ENCODE measurements at regions not wholly inside any gene's neighbourhood (a gene's known extent, or its start where the extent isn't known, plus 50 kb on each side); places are given as distances from the start of the nearest gene placed in this dataset.

DNA sequence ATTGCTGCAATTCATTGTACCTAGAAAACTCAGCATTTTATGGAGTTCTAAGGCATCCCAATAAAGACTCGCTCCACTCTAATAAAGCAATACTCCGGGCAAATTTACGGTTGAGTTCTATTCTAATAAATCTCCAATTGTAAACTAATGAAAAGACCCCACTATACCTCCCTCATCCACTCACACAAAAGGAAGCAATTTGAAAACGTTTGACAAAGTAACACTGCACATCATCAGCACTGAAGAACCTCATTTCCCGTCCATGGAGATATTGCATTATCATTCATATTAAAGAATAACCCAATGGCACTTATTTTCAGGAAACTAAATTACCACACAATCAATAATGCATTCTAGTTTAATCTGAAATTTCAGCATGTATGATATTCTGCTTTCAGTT lies 111.0 kb upstream of the LMO3 start:
- H3K4me3 Mint-ChIP-seq = no peak overlapping the region

DNA sequence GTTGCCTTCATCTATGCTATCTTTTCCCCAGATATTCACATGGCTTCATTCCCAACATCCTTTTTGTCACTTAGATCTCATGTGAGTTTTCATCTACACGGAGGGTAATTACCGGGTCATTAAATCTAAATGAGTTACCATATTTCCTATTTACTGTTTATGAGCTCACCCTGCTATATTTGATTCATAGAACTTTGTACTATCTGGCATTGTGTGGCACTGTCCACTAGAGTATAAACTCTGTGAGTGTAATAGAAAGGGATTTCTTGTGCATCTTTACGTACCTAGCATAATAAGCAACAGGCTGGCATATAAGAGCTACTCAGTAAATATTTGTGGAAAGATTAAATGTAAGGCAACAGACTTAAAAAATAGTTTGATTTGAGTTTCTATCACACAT lies 86.1 kb upstream of the LMO3 start:
- no peak for DNase-seq (ENCODE audit: extremely low spot score, unreplicated experiment)

More for the DNA sequence above, 111.0 kb upstream of the LMO3 start:
- TF ChIP-seq, protein P1, sequence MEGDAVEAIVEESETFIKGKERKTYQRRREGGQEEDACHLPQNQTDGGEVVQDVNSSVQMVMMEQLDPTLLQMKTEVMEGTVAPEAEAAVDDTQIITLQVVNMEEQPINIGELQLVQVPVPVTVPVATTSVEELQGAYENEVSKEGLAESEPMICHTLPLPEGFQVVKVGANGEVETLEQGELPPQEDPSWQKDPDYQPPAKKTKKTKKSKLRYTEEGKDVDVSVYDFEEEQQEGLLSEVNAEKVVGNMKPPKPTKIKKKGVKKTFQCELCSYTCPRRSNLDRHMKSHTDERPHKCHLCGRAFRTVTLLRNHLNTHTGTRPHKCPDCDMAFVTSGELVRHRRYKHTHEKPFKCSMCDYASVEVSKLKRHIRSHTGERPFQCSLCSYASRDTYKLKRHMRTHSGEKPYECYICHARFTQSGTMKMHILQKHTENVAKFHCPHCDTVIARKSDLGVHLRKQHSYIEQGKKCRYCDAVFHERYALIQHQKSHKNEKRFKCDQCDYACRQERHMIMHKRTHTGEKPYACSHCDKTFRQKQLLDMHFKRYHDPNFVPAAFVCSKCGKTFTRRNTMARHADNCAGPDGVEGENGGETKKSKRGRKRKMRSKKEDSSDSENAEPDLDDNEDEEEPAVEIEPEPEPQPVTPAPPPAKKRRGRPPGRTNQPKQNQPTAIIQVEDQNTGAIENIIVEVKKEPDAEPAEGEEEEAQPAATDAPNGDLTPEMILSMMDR (conservative IDR thresholded peaks at IDR 0.05) = no peak
- Mint-ChIP-seq H3K27me3 (no peaks in the 10 kb centered on the region), H3K9me3 (no peaks in the 10 kb centered on the region), H3K36me3 (no peaks in the 10 kb centered on the region), H3K4me1 (ENCODE audit: unreplicated experiment) (no peaks in the 10 kb centered on the region), H3K27ac (no peak overlapping the region)
- DNase-seq (ENCODE audit: extremely low spot score, unreplicated experiment) = no peak

DNA sequence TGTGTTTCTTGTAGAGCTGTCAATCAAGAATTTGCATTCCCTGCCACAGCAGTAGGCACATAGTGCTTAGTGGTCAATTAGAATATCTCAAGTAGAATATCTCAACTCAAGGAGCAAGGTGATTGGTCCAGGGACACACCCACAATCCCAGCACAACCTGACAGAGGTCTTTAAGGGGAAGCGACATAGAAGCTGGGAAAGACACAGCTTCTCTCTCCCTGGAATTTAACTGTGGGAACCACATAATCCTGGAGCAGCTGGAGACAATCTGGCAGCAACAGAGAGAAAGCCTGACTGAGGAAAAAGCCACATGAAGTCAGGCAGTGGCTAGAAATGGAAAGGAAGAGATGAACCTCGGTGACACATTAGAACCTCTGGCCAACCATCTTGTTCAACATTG lies 85.7 kb upstream of the LMO3 start:
- H3K4me3 Mint-ChIP-seq = no peak overlapping the region
- no peaks in the 10 kb centered on the region for H3K27me3 Mint-ChIP-seq
- no peaks in the 10 kb centered on the region for H3K4me1 Mint-ChIP-seq (ENCODE audit: unreplicated experiment)
- no peaks in the 10 kb centered on the region for H3K36me3 Mint-ChIP-seq
- H3K27ac Mint-ChIP-seq = no peak overlapping the region
- no peak for DNase-seq (ENCODE audit: extremely low spot score, unreplicated experiment)
- TF ChIP-seq, protein P1 (conservative IDR thresholded peaks at IDR 0.05) = no peak
- H3K9me3 Mint-ChIP-seq = no peaks in the 10 kb centered on the region

More for the DNA sequence above, 86.1 kb upstream of the LMO3 start:
- TF ChIP-seq, protein P1 (conservative IDR thresholded peaks at IDR 0.05) = no peak
- no peaks in the 10 kb centered on the region for H3K4me1 Mint-ChIP-seq (ENCODE audit: unreplicated experiment)
- no peaks in the 10 kb centered on the region for H3K9me3 Mint-ChIP-seq
- H3K4me3 Mint-ChIP-seq = no peak overlapping the region
- H3K27me3 Mint-ChIP-seq = no peaks in the 10 kb centered on the region
- H3K27ac Mint-ChIP-seq = no peak overlapping the region
- H3K36me3 Mint-ChIP-seq = no peaks in the 10 kb centered on the region

DNA sequence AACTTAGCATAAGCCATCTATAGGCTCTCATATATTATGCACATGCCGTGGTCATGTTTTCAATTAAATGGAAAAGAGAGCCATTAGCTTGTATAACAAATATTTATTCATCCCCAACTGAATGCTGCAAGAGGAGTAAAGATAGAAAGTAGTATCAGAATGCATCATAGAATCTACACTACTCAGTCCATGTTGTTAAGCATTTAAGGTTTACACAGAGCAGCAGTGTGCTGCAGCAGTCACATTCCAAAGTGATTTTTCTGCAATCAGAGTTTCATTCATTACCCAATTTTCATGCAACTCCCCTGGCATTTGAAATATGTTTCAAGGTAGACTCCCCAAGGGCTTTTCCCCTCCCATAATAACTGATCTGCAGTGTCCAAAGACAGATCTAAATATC lies 82.2 kb upstream of the LMO3 start:
- H3K9me3 Mint-ChIP-seq = no peaks in the 10 kb centered on the region
- H3K36me3 Mint-ChIP-seq = no peaks in the 10 kb centered on the region
- H3K27me3 Mint-ChIP-seq = peaks cover 2% of the 10 kb centered on the region
- TF ChIP-seq, protein P1 (conservative IDR thresholded peaks at IDR 0.05) = no peak
- no peak overlapping the region for H3K27ac Mint-ChIP-seq
- H3K4me3 Mint-ChIP-seq = no peak overlapping the region
- H3K4me1 Mint-ChIP-seq (ENCODE audit: unreplicated experiment) = no peaks in the 10 kb centered on the region
- DNase-seq (ENCODE audit: extremely low spot score, unreplicated experiment) = no peak

DNA sequence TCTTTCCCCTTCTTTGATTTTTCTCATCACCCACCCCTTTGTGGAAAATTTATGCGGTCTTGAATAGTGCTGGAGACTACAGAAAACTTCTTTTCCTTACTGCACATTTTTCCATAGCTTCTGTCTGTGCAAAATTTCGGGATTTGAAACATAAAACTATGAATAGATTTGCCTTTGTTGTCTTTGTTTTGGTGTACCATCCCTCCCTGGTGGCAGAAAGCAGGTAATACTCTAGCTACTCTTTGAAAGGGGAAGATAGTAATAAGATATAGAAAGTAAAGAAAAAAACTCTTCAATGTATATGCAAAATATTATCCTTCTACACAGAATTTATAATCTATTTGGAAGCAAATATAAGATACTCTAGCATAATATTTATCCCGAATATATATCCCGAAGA lies 79.1 kb upstream of the LMO3 start:
- no peaks in the 10 kb centered on the region for H3K9me3 Mint-ChIP-seq
- no peak overlapping the region for H3K4me3 Mint-ChIP-seq
- H3K27me3 Mint-ChIP-seq = peaks cover 2% of the 10 kb centered on the region
- TF ChIP-seq, protein P1 (conservative IDR thresholded peaks at IDR 0.05) = peak; percentile 52
- no peaks in the 10 kb centered on the region for H3K36me3 Mint-ChIP-seq
- H3K4me1 Mint-ChIP-seq (ENCODE audit: unreplicated experiment) = no peaks in the 10 kb centered on the region
- no peak overlapping the region for H3K27ac Mint-ChIP-seq
- no peak for DNase-seq (ENCODE audit: extremely low spot score, unreplicated experiment)

DNA sequence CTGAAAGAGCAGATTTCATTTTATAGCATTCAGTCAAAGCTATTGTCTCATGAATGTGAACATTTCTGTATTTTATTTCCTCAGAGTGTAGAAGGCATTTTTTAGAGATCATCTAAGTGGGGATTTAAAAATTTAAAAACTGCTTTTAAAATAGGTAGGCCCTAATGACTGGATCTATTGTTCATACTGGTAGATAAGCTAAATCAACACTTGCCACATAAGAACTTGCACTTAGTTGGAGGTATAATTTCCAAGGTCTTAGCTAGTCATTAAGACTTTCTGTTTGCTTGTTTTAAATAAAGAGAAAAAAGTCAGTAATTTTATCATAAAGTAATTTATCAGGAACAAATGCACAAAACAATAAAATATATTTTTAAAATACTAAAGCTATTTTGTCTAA lies 75.2 kb upstream of the LMO3 start:
- Mint-ChIP-seq H3K4me1 (ENCODE audit: unreplicated experiment) (no peaks in the 10 kb centered on the region), H3K4me3 (no peak overlapping the region), H3K27me3 (peaks cover 2% of the 10 kb centered on the region), H3K36me3 (no peaks in the 10 kb centered on the region), H3K27ac (no peak overlapping the region), H3K9me3 (no peaks in the 10 kb centered on the region)
- TF ChIP-seq, protein P1 (conservative IDR thresholded peaks at IDR 0.05) = no peak
- DNase-seq (ENCODE audit: extremely low spot score, unreplicated experiment) = no peak
